Inflammatory macrophage treated with lipopolysaccharide for 4 hours (primary cell): ENCODE measurements at regions not wholly inside any gene's neighbourhood (a gene's known extent, or its start where the extent isn't known, plus 50 kb on each side); places are given as distances from the start of the nearest gene placed in this dataset.

Source experiments
- DNase-seq: peaks from one replicate; pipeline ENCODE4 v3.0.0-alpha.2; 2020

DNA sequence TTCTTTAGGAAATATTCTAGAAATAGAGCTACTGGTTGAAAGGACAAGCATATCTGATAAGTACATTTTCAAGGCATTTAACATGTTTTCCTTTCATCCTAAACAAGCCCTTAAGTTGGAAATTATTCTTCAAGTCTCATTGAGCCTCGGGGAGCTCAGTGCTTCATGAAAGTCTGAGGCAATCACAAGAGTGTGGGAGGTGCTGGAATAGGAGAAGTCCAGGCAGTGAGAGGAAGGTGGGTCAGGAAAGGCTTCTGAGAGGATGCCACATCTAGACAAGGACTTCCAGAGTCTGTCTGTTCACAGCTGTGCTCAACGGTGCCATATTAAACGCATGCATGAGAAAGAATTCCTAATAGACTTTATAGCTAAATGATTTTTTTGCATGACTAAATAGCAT lies 69.8 kb downstream of the CD83 start:
- DNase-seq = peak; percentile 44

- DNase-seq = no peak
Measured at GRCh38 chr6:14189074-14189473, 71.5 kb downstream of the CD83 start.

DNA sequence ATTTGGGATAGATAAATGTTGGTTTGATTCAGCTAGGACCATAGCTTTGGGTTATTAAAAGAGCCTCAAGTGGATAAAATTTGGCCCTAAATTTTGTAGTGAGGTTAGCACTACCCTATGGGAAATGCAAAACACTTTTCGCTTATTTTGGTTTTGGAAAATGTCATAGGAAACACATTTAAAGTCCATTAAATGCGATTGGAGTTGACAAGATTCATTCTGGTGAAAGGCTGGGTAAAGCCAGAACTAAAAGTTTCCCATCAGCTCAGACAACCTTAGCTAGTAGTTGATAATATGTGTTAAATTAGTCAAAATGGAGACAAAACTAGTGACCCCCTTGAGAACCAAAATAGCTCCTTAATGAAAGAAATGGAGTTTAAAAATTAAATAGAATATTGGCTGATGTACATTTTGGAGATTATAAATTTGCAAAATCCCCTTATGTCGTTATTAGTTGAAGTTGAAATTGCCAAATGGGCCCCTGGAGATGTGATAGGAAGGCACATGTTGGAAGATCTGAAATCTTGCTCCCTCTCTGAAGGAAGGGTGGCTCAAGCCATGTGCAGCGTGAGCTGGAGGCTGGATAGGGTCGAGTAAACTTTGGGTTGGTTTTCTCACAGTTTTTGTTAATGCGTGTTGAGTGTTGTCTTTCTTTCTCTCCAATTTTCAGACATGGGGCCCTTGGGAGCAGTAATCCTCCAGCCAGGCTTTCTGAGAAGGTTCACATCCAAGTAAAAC lies 72.8 kb downstream of the CD83 start:
- DNase-seq = no peak

GRCh38 chr6:14190929-14191224 lies 73.3 kb downstream of the CD83 start:
- DNase-seq = no peak

- DNase-seq = no peak
Measured at GRCh38 chr6:14191761-14192160, 74.2 kb downstream of the CD83 start.

GRCh38 chr6:14192216-14192788 lies 74.7 kb downstream of the CD83 start:
- DNase-seq = no peak

- DNase-seq = no peak
Measured at GRCh38 chr6:14193524-14193923, 76.0 kb downstream of the CD83 start.

GRCh38 chr6:14194483-14194882 lies 76.9 kb downstream of the CD83 start:
- no peak for DNase-seq

GRCh38 chr6:14194976-14195375 lies 77.4 kb downstream of the CD83 start:
- DNase-seq = no peak

DNA sequence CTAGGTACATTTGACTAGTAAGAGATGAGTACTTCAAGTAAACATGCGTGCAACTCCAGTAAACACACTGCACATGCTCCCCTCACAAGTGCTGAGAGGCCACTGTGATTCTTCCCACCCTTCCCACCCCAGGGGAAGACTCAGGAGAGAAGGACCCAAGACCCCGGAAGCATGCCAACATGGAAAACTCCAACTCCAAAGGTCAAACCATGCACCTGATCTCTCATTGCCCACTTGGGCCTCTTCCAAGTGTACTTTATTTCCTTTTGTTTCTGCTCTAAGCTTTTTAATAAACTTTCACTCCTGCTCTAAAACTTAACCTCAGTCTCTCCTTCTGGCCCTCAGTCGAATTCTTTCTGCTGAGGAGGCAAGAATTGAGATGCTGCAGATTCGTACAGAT lies 78.5 kb downstream of the CD83 start:
- DNase-seq = no peak

GRCh38 chr6:14197118-14197517 lies 79.5 kb downstream of the CD83 start:
- peak; percentile 27 for DNase-seq

DNA sequence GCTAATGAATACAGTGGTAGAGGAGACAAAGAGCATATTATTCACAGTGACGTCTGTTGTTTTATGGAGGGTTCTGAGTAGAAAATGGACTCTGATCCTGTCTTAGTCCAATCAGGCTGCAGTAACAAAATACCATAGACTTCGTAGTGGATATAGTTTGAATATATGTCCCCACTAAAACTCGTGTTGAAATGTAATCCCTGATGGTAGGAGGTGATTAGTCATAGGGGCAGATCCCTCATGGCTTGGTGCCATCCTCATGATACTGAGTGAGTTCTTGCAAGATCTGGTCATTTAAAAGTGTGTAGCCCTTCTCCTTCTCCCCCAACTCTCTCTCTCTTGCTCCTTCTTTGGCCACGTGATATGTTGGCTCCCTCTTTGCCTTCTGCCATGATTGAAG lies 82.5 kb downstream of the CD83 start:
- peak; percentile 47 for DNase-seq

GRCh38 chr6:14202947-14203346 lies 85.4 kb downstream of the CD83 start:
- DNase-seq = no peak

DNA sequence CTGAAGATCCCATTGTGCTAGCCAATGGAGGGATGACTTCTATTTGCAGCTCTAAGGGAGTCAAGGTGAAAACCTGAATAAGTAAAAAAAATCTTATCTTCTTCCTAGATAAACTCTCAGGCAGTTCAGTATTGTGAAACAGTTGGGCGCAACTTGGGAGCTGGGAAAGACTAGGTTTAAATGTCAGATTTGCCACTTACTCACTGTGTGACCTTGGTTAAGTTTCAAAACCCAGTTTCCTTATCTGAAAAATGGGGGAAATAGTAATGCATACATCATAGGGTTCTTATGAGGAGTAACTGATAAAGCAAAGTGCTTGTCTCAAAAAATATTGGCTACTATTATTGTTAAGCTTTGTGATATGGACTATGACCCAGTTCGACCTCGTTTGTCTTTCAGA lies 88.8 kb downstream of the CD83 start:
- DNase-seq = peak; percentile 25

DNA sequence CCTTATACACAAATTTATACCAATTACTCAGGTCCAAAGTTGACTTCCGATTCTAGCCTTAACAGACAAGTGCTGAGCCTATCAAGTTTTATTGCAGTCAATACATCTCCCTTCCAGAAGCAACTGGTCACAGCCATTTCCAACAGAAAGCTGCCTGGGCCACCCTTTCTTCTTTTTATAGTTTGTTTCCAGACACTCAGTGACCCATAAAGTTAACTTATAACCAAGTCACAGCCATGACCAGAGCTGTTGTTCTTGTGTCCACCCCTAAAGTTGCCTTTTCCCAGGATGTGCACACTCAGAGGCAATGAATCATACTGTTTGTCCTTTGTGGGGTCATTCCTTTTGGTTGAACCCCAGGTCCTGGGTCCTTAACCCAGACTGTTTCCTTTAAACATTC lies 89.9 kb downstream of the CD83 start:
- DNase-seq = no peak

- no peak for DNase-seq
Measured at GRCh38 chr6:14209000-14209399, 91.4 kb downstream of the CD83 start.

GRCh38 chr6:14210077-14210476 lies 92.5 kb downstream of the CD83 start:
- no peak for DNase-seq

- DNase-seq = peak; percentile 89
Measured at GRCh38 chr6:14210663-14211561, 93.3 kb downstream of the CD83 start.

DNA sequence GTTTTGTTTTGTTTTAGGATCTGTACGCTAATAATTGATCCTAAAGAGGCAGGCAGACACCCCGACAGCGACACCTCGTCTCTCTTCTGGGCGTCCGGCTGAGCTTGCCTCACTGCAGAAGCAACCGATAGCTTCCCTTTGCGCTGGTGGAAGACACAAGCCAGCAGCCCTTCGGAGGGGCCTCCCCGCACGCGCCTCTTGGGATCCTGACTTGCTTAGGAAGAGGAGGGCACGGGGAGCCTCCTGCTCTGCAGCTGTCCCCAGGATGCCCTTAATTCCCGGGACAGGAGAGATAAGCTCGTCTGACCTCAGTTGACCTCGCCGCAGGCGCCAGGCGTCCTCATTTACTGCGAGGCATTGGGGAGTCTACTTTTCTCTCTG lies 94.0 kb downstream of the CD83 start:
- DNase-seq = peak; percentile 51

DNA sequence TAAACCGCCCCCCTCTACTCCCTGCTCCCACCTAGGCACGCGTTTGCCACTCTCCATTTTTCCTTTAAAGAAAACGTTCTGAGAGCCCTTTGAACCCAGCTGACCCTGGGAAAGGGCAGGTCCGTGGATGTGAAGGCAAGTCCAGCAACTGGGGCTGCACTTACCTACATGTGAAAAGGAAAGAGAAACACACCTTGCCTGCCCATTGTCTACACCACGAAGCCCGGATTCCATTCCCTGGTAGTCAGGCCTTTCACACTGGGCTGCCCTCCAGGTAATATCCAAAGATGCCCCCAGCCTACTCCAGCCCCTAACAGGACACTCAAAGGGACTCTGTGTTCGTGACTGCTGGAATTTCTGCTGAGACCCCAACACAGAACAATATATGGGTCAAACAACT lies 94.4 kb downstream of the CD83 start:
- DNase-seq = no peak

DNA sequence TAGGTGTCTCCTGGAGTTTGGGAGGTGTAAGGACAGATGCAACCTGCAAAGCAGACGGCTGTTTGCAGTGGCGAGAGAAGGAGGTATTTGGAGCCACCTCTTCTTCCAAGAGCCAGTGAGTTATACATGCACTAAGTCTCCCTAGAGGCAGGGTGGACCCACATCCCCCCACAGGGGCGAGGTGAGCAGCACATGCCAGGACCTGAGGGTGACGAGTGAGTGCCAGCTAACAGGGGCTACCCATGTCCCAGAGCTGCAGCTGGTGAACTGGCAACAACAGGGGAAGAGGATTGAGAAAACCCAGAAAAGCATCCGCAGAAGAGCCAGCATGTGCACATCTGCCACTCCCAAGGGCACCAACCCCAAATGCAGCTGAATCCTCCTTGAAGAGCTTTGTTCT lies 95.1 kb downstream of the CD83 start:
- no peak for DNase-seq

- no peak for DNase-seq
Measured at GRCh38 chr6:14216946-14217684, 99.5 kb downstream of the CD83 start.

- no peak for DNase-seq
Measured at GRCh38 chr6:14217728-14218518, 100.4 kb downstream of the CD83 start.
